RWPE2 (cell line): ENCODE measurements at regions not wholly inside any gene's neighbourhood (a gene's known extent, or its start where the extent isn't known, plus 50 kb on each side); places are given as distances from the start of the nearest gene placed in this dataset.
A peak's percentile ranks its signal among the peaks of the same experiment; 100 is the strongest.

ENCODE experiments used
- ATAC-seq: fragments of 200-7000 bp; cut with Tn5 transposase; 3 replicates; pipeline ENCODE4 v1.9.1; 2021; ENCODE audit warnings: low read depth
- DNase-seq: peaks from one replicate; pipeline ENCODE4 v3.0.0-alpha.2; 2020; ENCODE audit warnings: low spot score
- H3K27ac ChIP-seq: fragments of 450-650 bp; 2 replicates; pipeline ENCODE4 v1.5.1; 2017; ENCODE audit warnings: mild to moderate bottlenecking; ENCODE audit not compliant: poor library complexity, severe bottlenecking
- H3K27me3 ChIP-seq: fragments of 250-450 bp; sonication (Bioruptor Pico); 2 replicates; pipeline ENCODE4 v1.5.1; 2021; ENCODE audit warnings: mild to moderate bottlenecking, moderate library complexity; ENCODE audit not compliant: insufficient read depth, poor library complexity, severe bottlenecking
- H3K36me3 ChIP-seq: fragments of 250-450 bp; sonication (Bioruptor Pico); 2 replicates; pipeline ENCODE4 v1.5.1; 2020; ENCODE audit warnings: low read depth, mild to moderate bottlenecking, moderate library complexity
- H3K4me1 ChIP-seq: fragments of 250-450 bp; sonication (Bioruptor Pico); 2 replicates; pipeline ENCODE4 v1.5.1; 2021; ENCODE audit warnings: mild to moderate bottlenecking, moderate library complexity; ENCODE audit not compliant: insufficient read depth, poor library complexity, severe bottlenecking
- H3K4me3 ChIP-seq: fragments of 250-450 bp; sonication (Bioruptor Pico); 2 replicates; pipeline ENCODE4 v1.5.1; 2021; ENCODE audit warnings: mild to moderate bottlenecking, moderate library complexity; ENCODE audit not compliant: severe bottlenecking
- H3K9me3 ChIP-seq: fragments of 250-450 bp; sonication (Bioruptor Pico); 2 replicates; pipeline ENCODE4 v1.5.1; 2021; ENCODE audit warnings: mild to moderate bottlenecking, moderate library complexity; ENCODE audit not compliant: severe bottlenecking
- TF ChIP-seq, protein P1 (sequence below): fragments of 450-650 bp; IDR thresholded peaks from one replicate; pipeline ENCODE4 v1.5.1; 2017; ENCODE audit warnings: mild to moderate bottlenecking, moderate library complexity; ENCODE audit not compliant: poor library complexity, severe bottlenecking

DNA sequence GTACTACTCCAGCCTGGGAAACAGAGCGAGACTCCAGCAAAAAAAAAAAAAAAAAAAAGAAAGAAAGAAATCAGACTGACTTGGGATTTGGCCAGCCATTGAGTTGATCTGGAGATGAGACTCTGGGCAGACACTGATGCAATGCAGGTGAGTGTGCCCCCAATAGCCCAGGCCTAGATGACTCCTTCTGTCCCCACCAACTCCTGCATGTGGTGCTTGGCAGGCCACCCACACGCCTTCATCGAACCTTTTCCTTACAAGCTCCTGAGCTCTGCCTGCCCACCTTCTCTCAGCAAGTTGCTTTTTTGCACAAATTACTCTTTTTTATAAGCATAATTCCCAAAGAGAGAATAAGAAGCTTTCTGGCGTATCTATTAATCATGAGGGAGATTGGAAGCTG is 97.9 kb upstream of the MBNL2 start:
- H3K9me3 ChIP-seq = no peaks in the 10 kb centered on the region
- H3K4me1 ChIP-seq = peaks cover 51% of the 10 kb centered on the region
- DNase-seq (no peak), ATAC-seq (no peak)
- H3K36me3 ChIP-seq = no peaks in the 10 kb centered on the region
- TF ChIP-seq, protein P1, sequence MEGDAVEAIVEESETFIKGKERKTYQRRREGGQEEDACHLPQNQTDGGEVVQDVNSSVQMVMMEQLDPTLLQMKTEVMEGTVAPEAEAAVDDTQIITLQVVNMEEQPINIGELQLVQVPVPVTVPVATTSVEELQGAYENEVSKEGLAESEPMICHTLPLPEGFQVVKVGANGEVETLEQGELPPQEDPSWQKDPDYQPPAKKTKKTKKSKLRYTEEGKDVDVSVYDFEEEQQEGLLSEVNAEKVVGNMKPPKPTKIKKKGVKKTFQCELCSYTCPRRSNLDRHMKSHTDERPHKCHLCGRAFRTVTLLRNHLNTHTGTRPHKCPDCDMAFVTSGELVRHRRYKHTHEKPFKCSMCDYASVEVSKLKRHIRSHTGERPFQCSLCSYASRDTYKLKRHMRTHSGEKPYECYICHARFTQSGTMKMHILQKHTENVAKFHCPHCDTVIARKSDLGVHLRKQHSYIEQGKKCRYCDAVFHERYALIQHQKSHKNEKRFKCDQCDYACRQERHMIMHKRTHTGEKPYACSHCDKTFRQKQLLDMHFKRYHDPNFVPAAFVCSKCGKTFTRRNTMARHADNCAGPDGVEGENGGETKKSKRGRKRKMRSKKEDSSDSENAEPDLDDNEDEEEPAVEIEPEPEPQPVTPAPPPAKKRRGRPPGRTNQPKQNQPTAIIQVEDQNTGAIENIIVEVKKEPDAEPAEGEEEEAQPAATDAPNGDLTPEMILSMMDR = no peak
- H3K4me3 ChIP-seq = no peak overlapping the region
- H3K27ac ChIP-seq = no peak overlapping the region
- no peaks in the 10 kb centered on the region for H3K27me3 ChIP-seq

DNA sequence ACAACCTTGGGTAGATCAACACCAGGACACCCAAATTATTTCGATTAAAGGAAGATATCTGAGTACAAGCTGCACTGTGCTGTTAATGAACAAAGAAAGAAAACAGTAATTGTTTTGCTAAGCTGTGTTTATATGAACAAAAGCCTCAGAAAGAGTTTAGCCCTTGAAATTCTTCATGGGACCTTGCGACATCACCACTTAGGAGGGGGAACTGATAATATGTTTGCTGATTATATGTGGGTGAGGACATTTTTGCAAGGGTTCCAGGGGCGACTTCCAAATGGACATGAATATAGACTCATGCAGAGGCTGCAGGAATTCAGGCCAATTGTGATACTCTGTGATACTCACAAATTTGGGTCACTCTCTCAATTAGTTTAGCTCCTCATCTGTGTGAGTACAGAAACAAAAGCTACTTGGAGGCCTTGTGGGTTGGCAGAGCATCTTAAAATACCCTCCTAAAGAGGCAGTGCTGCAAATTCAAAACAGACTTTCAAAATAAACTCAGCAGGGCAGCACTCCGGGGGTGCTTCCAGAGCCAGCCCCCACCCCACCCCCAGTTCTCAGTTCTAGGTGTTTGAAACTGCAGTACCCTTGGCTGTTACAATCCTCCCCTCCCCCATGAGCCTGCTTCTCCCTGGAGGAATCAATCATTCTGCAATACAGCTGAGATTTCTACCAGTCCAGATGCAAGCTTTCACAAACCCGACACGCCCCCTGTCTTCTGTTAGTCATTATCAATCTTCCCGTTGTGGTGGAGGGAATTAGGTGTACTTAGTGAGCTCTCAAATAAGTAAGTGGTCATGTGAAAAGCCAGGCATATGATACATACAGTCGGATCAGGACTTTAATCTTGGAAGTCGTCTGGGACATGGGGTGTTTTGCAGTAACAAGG is 97.0 kb upstream of the MBNL2 start:
- Histone ChIP-seq H3K27me3 (no peaks in the 10 kb centered on the region), H3K36me3 (no peaks in the 10 kb centered on the region), H3K27ac (peak overlapping the region; percentile 72), H3K9me3 (no peaks in the 10 kb centered on the region), H3K4me1 (peaks cover 50% of the 10 kb centered on the region), H3K4me3 (no peak overlapping the region)
- peak; percentile 68 for DNase-seq
- peak; percentile 70 for ATAC-seq
- TF ChIP-seq, protein P1 = no peak

DNA sequence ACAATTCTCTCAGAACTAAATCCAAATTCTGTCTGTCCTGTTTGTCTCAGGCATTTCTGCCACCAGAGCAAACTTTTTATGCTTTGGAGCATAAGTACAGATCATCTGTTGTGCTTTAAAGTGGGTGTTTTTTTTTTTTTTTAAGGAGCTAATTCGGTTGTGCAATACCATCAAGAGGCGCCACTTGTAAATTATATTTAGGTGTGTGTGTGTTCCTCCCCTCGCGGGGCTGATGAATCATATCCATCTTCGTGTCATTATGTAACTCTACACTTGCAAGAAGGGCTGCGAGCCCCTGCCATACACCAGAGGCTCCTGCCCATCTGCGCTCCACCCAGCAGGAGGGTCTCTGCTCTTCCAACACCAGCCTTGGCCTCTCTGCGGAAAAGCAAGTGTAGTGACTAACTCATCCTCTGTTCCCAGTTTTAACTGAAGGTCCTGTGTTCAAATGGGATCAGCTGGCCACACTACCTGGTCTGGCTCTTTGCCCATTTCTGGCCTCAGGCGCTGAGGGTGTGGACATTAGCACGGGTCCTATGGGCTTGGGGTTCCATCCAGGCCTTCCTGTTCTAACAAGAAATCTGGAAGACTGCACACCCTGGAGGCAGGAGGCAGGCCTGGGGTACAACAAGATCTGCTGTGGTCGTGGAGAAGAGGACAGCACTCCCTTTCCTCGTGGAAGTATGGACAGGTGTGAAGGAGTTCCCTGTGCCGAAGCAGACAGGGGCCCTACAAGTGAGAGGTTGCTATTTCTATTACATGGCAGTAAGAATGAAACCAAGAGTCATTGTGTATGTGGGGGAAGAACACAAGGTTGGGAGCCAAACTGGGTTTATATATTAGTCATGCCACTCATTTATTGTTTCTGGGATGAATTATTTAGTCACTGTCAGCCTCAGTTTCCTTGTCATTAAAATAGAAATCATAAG is 96.1 kb upstream of the MBNL2 start:
- peak; percentile 73 for DNase-seq
- Histone ChIP-seq H3K4me1 (peaks cover 41% of the 10 kb centered on the region), H3K27ac (peak overlapping the region; percentile 72), H3K27me3 (no peaks in the 10 kb centered on the region), H3K36me3 (no peaks in the 10 kb centered on the region), H3K4me3 (no peak overlapping the region), H3K9me3 (no peaks in the 10 kb centered on the region)
- peak; percentile 55 for ATAC-seq
- TF ChIP-seq, protein P1 = peak; percentile 3

GRCh38 chr13:97127842-97128241 is 94.3 kb upstream of the MBNL2 start:
- Histone ChIP-seq H3K9me3 (no peaks in the 10 kb centered on the region), H3K4me1 (peaks cover 24% of the 10 kb centered on the region), H3K36me3 (no peaks in the 10 kb centered on the region), H3K4me3 (no peak overlapping the region), H3K27me3 (no peaks in the 10 kb centered on the region), H3K27ac (no peak overlapping the region)
- DNase-seq (no peak), ATAC-seq (no peak)
- TF ChIP-seq, protein P1 = no peak
